ENCODE measurements at regions not wholly inside any gene's neighbourhood (a gene's known extent, or its start where the extent isn't known, plus 50 kb on each side); places are given as distances from the start of the nearest gene placed in this dataset.

DNA sequence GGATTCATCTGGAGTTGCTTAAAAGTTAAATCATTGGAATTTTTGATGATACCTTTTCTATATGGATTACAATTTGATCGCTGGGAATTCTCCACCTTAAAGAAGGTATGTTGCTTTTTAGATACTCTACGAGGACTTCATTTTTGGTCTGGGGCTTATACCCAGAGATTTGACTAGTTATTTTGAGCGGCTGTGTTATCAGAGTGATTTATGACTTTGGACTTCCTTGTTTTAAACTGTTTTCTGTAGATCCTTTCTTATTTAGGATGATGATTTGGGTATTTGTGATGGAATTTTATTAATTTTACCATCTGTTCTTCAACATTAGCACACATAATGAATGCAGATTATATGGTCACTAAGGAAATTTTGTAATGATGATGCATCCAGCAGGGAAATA is 75.2 kb downstream of the SOX4 start:
- Histone ChIP-seq H4K8ac (ENCODE audit: low read depth, low read length) (no peak overlapping the region), H2BK120ac (ENCODE audit: low read depth, low read length) (no peak overlapping the region), H2AK5ac (ENCODE audit: low read length) (no peak overlapping the region), H3K27me3 (ENCODE audit: insufficient read depth, low read length, poor library complexity) (no peaks in the 10 kb centered on the region), H3K23ac (ENCODE audit: low read length) (no peak overlapping the region), H2BK5ac (ENCODE audit: low read length) (no peak overlapping the region), H3K56ac (ENCODE audit: low read length) (no peak overlapping the region), H2BK15ac (replicated peaks; ENCODE audit: low read depth) (no peak overlapping the region), H3K9ac (ENCODE audit: low read length) (no peak overlapping the region), H3K4me2 (ENCODE audit: low read length) (no peak overlapping the region), H4K5ac (ENCODE audit: low read length) (no peak overlapping the region), H3K36me3 (ENCODE audit: control insufficient read depth, insufficient read depth, low read length) (no peaks in the 10 kb centered on the region), H3K4me1 (ENCODE audit: control insufficient read depth, low read depth, low read length) (peaks cover 2% of the 10 kb centered on the region), H3K79me2 (ENCODE audit: control insufficient read depth, insufficient read depth, low read length) (peaks cover 39% of the 10 kb centered on the region), H3K4me3 (ENCODE audit: low read length) (no peak overlapping the region), H3K27ac (ENCODE audit: low read depth, low read length) (no peak overlapping the region), H3K18ac (ENCODE audit: low read length) (no peak overlapping the region), H3K79me1 (ENCODE audit: low read length) (peaks cover 3% of the 10 kb centered on the region), H3K4ac (ENCODE audit: low read depth, low read length) (no peak overlapping the region)
- DNase-seq: no peak
- WGBS (ENCODE audit: extremely low coverage, insufficient coverage, low lambda C conversion rate): no CpG with 5 or more reads among the region's 3 CpGs

DNA sequence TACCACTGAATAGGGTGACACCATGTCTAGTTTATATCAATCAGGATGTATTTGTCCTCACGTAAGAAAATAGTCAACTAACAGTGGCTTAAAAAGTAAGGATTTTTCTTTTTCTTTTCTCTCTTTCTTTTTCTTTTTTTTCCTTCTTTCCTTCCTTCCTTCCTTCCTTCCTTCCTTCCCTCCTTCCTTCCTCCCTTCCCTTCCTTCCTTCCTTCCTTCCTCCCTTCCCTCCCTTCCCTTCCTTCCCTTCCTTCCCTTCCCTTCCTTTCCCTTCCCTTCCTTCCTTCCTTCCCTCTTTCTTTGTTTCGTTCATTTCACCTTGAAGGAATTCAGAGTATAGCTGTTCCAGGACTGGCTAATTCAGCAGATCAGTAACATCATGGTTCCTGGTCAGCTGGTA is 83.2 kb downstream of the SOX4 start:
- no peaks in the 10 kb centered on the region for H3K4me1 ChIP-seq (ENCODE audit: control insufficient read depth, low read depth, low read length)
- H4K5ac ChIP-seq (ENCODE audit: low read length): no peak overlapping the region
- no peak overlapping the region for H2BK15ac ChIP-seq (replicated peaks; ENCODE audit: low read depth)
- no peak overlapping the region for H3K18ac ChIP-seq (ENCODE audit: low read length)
- no peak overlapping the region for H3K4me2 ChIP-seq (ENCODE audit: low read length)
- peaks cover 7% of the 10 kb centered on the region for H3K79me1 ChIP-seq (ENCODE audit: low read length)
- no peak overlapping the region for H3K56ac ChIP-seq (ENCODE audit: low read length)
- H2BK120ac ChIP-seq (ENCODE audit: low read depth, low read length): no peak overlapping the region
- H3K4me3 ChIP-seq (ENCODE audit: low read length): no peak overlapping the region
- H2AK5ac ChIP-seq (ENCODE audit: low read length): no peak overlapping the region
- H3K36me3 ChIP-seq (ENCODE audit: control insufficient read depth, insufficient read depth, low read length): no peaks in the 10 kb centered on the region
- H2BK5ac ChIP-seq (ENCODE audit: low read length): no peak overlapping the region
- no peak overlapping the region for H3K4ac ChIP-seq (ENCODE audit: low read depth, low read length)
- no peak overlapping the region for H3K9ac ChIP-seq (ENCODE audit: low read length)
- H3K23ac ChIP-seq (ENCODE audit: low read length): no peak overlapping the region
- no peak overlapping the region for H3K27ac ChIP-seq (ENCODE audit: low read depth, low read length)
- no CpG with 5 or more reads among the region's 2 CpGs for WGBS (ENCODE audit: extremely low coverage, insufficient coverage, low lambda C conversion rate)
- H4K8ac ChIP-seq (ENCODE audit: low read depth, low read length): no peak overlapping the region
- no peak for DNase-seq
- H3K27me3 ChIP-seq (ENCODE audit: insufficient read depth, low read length, poor library complexity): no peaks in the 10 kb centered on the region
- H3K79me2 ChIP-seq (ENCODE audit: control insufficient read depth, insufficient read depth, low read length): peaks cover 64% of the 10 kb centered on the region

DNA sequence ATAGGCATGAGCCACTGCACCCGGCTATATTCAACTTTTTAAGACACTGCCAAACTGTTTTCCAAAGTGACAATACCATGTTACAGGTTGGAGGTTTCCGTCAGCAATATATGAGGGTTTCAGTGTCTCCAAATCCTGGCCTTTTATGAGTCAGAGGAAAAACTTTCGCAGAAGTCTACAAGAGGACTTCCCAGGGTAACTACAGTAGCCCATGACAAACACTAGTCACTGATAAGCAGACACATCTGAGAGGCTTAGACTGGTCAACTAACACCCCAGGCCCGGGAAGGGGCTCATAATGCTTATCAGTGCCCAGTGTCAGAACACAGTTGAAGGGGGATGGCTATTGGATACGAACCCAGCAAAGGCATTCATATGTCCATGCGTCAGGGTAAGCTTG is 85.4 kb downstream of the SOX4 start:
- no peak overlapping the region for H3K4me3 ChIP-seq (ENCODE audit: low read length)
- no peak overlapping the region for H2BK120ac ChIP-seq (ENCODE audit: low read depth, low read length)
- no peak overlapping the region for H4K8ac ChIP-seq (ENCODE audit: low read depth, low read length)
- H3K27me3 ChIP-seq (ENCODE audit: insufficient read depth, low read length, poor library complexity): no peaks in the 10 kb centered on the region
- H3K27ac ChIP-seq (ENCODE audit: low read depth, low read length): no peak overlapping the region
- H4K5ac ChIP-seq (ENCODE audit: low read length): no peak overlapping the region
- H3K23ac ChIP-seq (ENCODE audit: low read length): no peak overlapping the region
- peaks cover 4% of the 10 kb centered on the region for H3K79me1 ChIP-seq (ENCODE audit: low read length)
- no CpG with 5 or more reads among the region's 6 CpGs for WGBS (ENCODE audit: extremely low coverage, insufficient coverage, low lambda C conversion rate)
- H2BK15ac ChIP-seq (replicated peaks; ENCODE audit: low read depth): no peak overlapping the region
- H3K4me2 ChIP-seq (ENCODE audit: low read length): no peak overlapping the region
- no peaks in the 10 kb centered on the region for H3K36me3 ChIP-seq (ENCODE audit: control insufficient read depth, insufficient read depth, low read length)
- H2BK5ac ChIP-seq (ENCODE audit: low read length): no peak overlapping the region
- peaks cover 62% of the 10 kb centered on the region for H3K79me2 ChIP-seq (ENCODE audit: control insufficient read depth, insufficient read depth, low read length)
- H3K4me1 ChIP-seq (ENCODE audit: control insufficient read depth, low read depth, low read length): no peaks in the 10 kb centered on the region
- no peak overlapping the region for H3K9ac ChIP-seq (ENCODE audit: low read length)
- DNase-seq: peak; percentile 93
- H2AK5ac ChIP-seq (ENCODE audit: low read length): no peak overlapping the region
- H3K18ac ChIP-seq (ENCODE audit: low read length): no peak overlapping the region
- no peak overlapping the region for H3K56ac ChIP-seq (ENCODE audit: low read length)
- no peak overlapping the region for H3K4ac ChIP-seq (ENCODE audit: low read depth, low read length)

DNA sequence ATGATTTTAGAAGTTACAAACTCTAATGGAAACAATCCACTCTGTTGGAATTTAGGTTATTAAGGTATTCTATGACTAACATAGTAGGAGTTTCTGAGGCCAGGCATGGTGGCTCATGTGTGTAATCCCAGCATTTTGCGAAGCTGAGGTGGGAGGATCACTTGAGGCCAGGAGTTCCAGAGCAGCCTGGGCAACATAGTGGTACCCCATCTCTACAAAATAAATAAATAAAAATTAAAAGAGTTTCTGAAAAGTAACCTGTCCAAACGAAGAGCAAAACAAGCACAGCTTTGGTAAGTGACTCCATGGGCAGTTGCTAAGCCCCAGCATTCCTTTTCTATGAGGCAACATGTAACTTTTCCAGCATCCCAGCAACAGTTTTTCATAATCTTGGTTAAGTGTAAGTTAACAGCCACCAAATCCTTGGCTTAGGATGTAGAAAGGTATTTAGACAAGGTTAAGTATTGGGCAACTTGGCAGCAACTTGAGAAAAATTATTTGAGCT is 86.3 kb downstream of the SOX4 start:
- DNase-seq: peak; percentile 79
- Histone ChIP-seq H2BK120ac (ENCODE audit: low read depth, low read length) (no peak overlapping the region), H3K79me2 (ENCODE audit: control insufficient read depth, insufficient read depth, low read length) (peaks cover 60% of the 10 kb centered on the region), H3K23ac (ENCODE audit: low read length) (no peak overlapping the region), H4K5ac (ENCODE audit: low read length) (no peak overlapping the region), H3K18ac (ENCODE audit: low read length) (no peak overlapping the region), H3K9ac (ENCODE audit: low read length) (no peak overlapping the region), H3K4me3 (ENCODE audit: low read length) (no peak overlapping the region), H3K27me3 (ENCODE audit: insufficient read depth, low read length, poor library complexity) (no peaks in the 10 kb centered on the region), H4K8ac (ENCODE audit: low read depth, low read length) (no peak overlapping the region), H2AK5ac (ENCODE audit: low read length) (no peak overlapping the region), H2BK15ac (replicated peaks; ENCODE audit: low read depth) (no peak overlapping the region), H3K79me1 (ENCODE audit: low read length) (peaks cover 2% of the 10 kb centered on the region), H3K27ac (ENCODE audit: low read depth, low read length) (no peak overlapping the region), H3K4me1 (ENCODE audit: control insufficient read depth, low read depth, low read length) (no peaks in the 10 kb centered on the region), H3K4me2 (ENCODE audit: low read length) (no peak overlapping the region), H2BK5ac (ENCODE audit: low read length) (no peak overlapping the region), H3K36me3 (ENCODE audit: control insufficient read depth, insufficient read depth, low read length) (no peaks in the 10 kb centered on the region), H3K4ac (ENCODE audit: low read depth, low read length) (no peak overlapping the region), H3K56ac (ENCODE audit: low read length) (no peak overlapping the region)
- no CpG with 5 or more reads among the region's 2 CpGs for WGBS (ENCODE audit: extremely low coverage, insufficient coverage, low lambda C conversion rate)

DNA sequence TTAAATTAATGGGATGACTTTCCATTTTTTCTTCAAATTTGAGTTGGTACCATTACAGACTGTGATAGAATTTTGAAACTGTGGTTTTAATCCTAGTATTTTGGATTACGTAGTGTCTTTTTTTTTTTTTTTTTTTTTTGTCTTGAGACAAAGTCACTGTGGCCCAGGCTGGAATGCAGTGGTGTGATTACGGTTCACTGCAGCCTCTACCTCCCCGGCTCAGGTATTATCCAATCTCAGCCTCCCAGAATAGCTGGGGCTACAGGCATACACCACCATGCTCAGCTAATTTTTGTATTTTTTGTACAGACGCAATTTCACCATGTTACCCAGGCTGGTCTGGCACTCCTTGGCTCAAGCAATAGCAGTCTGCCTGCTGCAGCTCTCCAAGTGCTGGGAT is 87.1 kb downstream of the SOX4 start:
- Histone ChIP-seq H3K4me2 (ENCODE audit: low read length) (no peak overlapping the region), H3K4ac (ENCODE audit: low read depth, low read length) (no peak overlapping the region), H3K79me1 (ENCODE audit: low read length) (peaks cover 9% of the 10 kb centered on the region), H3K27ac (ENCODE audit: low read depth, low read length) (no peak overlapping the region), H3K27me3 (ENCODE audit: insufficient read depth, low read length, poor library complexity) (no peaks in the 10 kb centered on the region), H3K18ac (ENCODE audit: low read length) (no peak overlapping the region), H3K4me3 (ENCODE audit: low read length) (no peak overlapping the region), H2AK5ac (ENCODE audit: low read length) (no peak overlapping the region), H4K8ac (ENCODE audit: low read depth, low read length) (no peak overlapping the region), H3K9ac (ENCODE audit: low read length) (no peak overlapping the region), H3K4me1 (ENCODE audit: control insufficient read depth, low read depth, low read length) (no peaks in the 10 kb centered on the region), H3K36me3 (ENCODE audit: control insufficient read depth, insufficient read depth, low read length) (no peaks in the 10 kb centered on the region), H3K79me2 (ENCODE audit: control insufficient read depth, insufficient read depth, low read length) (peaks cover 62% of the 10 kb centered on the region), H3K23ac (ENCODE audit: low read length) (no peak overlapping the region), H2BK15ac (replicated peaks; ENCODE audit: low read depth) (no peak overlapping the region), H2BK5ac (ENCODE audit: low read length) (no peak overlapping the region), H4K5ac (ENCODE audit: low read length) (no peak overlapping the region), H3K56ac (ENCODE audit: low read length) (no peak overlapping the region), H2BK120ac (ENCODE audit: low read depth, low read length) (no peak overlapping the region)
- DNase-seq: no peak
- no CpG with 5 or more reads among the region's 4 CpGs for WGBS (ENCODE audit: extremely low coverage, insufficient coverage, low lambda C conversion rate)

DNA sequence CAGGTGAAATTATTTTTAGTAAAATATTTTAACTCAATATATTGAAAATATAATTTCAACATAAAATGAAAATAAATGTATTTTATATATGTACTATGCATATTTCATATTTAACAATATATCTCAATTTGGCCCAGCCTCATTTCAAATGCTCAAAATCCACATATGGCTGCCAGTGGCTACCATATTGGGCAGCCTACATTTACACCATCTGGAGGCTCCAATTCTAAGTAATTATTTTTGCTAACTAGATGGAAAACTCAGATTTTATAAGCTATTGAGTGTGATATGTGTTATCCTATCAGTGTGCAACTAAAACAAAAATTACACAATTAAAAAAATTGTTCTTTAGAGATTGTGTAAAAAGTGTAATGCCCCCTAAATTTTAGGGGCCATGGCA is 96.9 kb downstream of the SOX4 start:
- DNase-seq: no peak
- Histone ChIP-seq H3K4me1 (ENCODE audit: control insufficient read depth, low read depth, low read length) (peaks cover 4% of the 10 kb centered on the region), H3K9ac (ENCODE audit: low read length) (no peak overlapping the region), H3K18ac (ENCODE audit: low read length) (no peak overlapping the region), H2AK5ac (ENCODE audit: low read length) (no peak overlapping the region), H3K4me2 (ENCODE audit: low read length) (no peak overlapping the region), H3K56ac (ENCODE audit: low read length) (no peak overlapping the region), H3K79me1 (ENCODE audit: low read length) (peaks cover 6% of the 10 kb centered on the region), H4K5ac (ENCODE audit: low read length) (no peak overlapping the region), H3K23ac (ENCODE audit: low read length) (no peak overlapping the region), H3K4me3 (ENCODE audit: low read length) (no peak overlapping the region), H2BK5ac (ENCODE audit: low read length) (no peak overlapping the region), H2BK120ac (ENCODE audit: low read depth, low read length) (no peak overlapping the region), H2BK15ac (replicated peaks; ENCODE audit: low read depth) (no peak overlapping the region), H3K27ac (ENCODE audit: low read depth, low read length) (no peak overlapping the region), H4K8ac (ENCODE audit: low read depth, low read length) (no peak overlapping the region), H3K27me3 (ENCODE audit: insufficient read depth, low read length, poor library complexity) (no peaks in the 10 kb centered on the region), H3K36me3 (ENCODE audit: control insufficient read depth, insufficient read depth, low read length) (peaks cover 4% of the 10 kb centered on the region), H3K4ac (ENCODE audit: low read depth, low read length) (no peak overlapping the region), H3K79me2 (ENCODE audit: control insufficient read depth, insufficient read depth, low read length) (peaks cover 65% of the 10 kb centered on the region)

Measured in mesendoderm (in vitro differentiated cells).